HG03469 (cell line): ENCODE measurements at regions not wholly inside any gene's neighbourhood (a gene's known extent, or its start where the extent isn't known, plus 50 kb on each side); places are given as distances from the start of the nearest gene placed in this dataset.

Experiments
- ATAC-seq: cut with Tn5 transposase; IDR thresholded peaks from one replicate; pipeline ENCODE4 v1.9.1; 2021; ENCODE audit warnings: mild to moderate bottlenecking, moderate library complexity, moderate number of reproducible peaks; ENCODE audit not compliant: unreplicated experiment

GRCh38 chr7:25893436-25893835, 258.6 kb upstream of the NFE2L3 start:
- no peak for ATAC-seq

GRCh38 chr7:25894002-25894901, 257.7 kb upstream of the NFE2L3 start:
- ATAC-seq: peak; percentile 53

- ATAC-seq: peak; percentile 44
These were observed 256.9 kb upstream of the NFE2L3 start for GRCh38 chr7:25894902-25895791.

GRCh38 chr7:25895792-25896171, 256.2 kb upstream of the NFE2L3 start:
- no peak for ATAC-seq

- ATAC-seq: no peak
These were observed 254.7 kb upstream of the NFE2L3 start for GRCh38 chr7:25897261-25897782.

- ATAC-seq: no peak
These were observed 251.8 kb upstream of the NFE2L3 start for GRCh38 chr7:25900245-25900644.

- no peak for ATAC-seq
These were observed 251.1 kb upstream of the NFE2L3 start for GRCh38 chr7:25900877-25901276.

- no peak for ATAC-seq
These were observed 250.3 kb upstream of the NFE2L3 start for GRCh38 chr7:25901658-25902057.

- ATAC-seq: no peak
These were observed 246.0 kb upstream of the NFE2L3 start for GRCh38 chr7:25906003-25906402.

GRCh38 chr7:25906760-25907159, 245.2 kb upstream of the NFE2L3 start:
- no peak for ATAC-seq

- no peak for ATAC-seq
These were observed 244.8 kb upstream of the NFE2L3 start for GRCh38 chr7:25907214-25907613.

- no peak for ATAC-seq
These were observed 244.3 kb upstream of the NFE2L3 start for GRCh38 chr7:25907731-25908130.

GRCh38 chr7:25908154-25908949, 243.6 kb upstream of the NFE2L3 start:
- no peak for ATAC-seq

- ATAC-seq: no peak
These were observed 240.0 kb upstream of the NFE2L3 start for GRCh38 chr7:25911738-25912607.

GRCh38 chr7:25913598-25914224, 238.3 kb upstream of the NFE2L3 start:
- no peak for ATAC-seq

- no peak for ATAC-seq
These were observed 233.3 kb upstream of the NFE2L3 start for GRCh38 chr7:25918731-25919130.

GRCh38 chr7:25922296-25922695, 229.7 kb upstream of the NFE2L3 start:
- no peak for ATAC-seq

GRCh38 chr7:25923741-25924460, 228.1 kb upstream of the NFE2L3 start:
- no peak for ATAC-seq

GRCh38 chr7:25926009-25926408, 226.0 kb upstream of the NFE2L3 start:
- no peak for ATAC-seq
